SK-N-SH (cell line): ENCODE measurements at regions not wholly inside any gene's neighbourhood (a gene's known extent, or its start where the extent isn't known, plus 50 kb on each side); places are given as distances from the start of the nearest gene placed in this dataset.

Experiments used
- CTCF ChIA-PET: fragments of 300-600, 350-600 bp; formaldehyde crosslinking; extraction: SDS; loops from one replicate; lab custom pipeline; 2021; lab: Yijun Ruan, JAX
- POLR2A ChIA-PET: fragments of 350-600 bp; sonication (Branson Sonifier 250); formaldehyde crosslinking; extraction: SDS; loops from one replicate; lab custom pipeline; 2020; ENCODE audit warnings: antibody characterized with exemption, inconsistent platforms; lab: Yijun Ruan, JAX
- DNase-seq: peaks from one replicate; pipeline ENCODE4 v3.0.0; 2012
- H2AFZ ChIP-seq: fragments of 200-600 bp; sonication (generic); 2 replicates; pipeline ENCODE4 v1.8.1; 2016; ENCODE audit warnings: antibody characterized with exemption, mild to moderate bottlenecking, low read depth
- H3F3A ChIP-seq: fragments of 200-600 bp; sonication (generic); replicated peaks from 2 replicates; pipeline ENCODE3; 2016; ENCODE audit warnings: antibody characterized with exemption, mild to moderate bottlenecking; ENCODE audit not compliant: insufficient read depth
- H3K27ac ChIP-seq, 2 experiments: fragments of 200-500 bp in 1 of 2; fragments of 200-600 bp in 1 of 2; sonication (Bioruptor generic) in 1 of 2; sonication (generic), shearing (Covaris generic) in 1 of 2; 2 replicates each; pipeline versions ENCODE4 v1.5.1 to v1.6.1; 2014 to 2016; ENCODE audit warnings: low read depth in 2 of 2, inconsistent platforms in 1 of 2, low read length in 1 of 2, mild to moderate bottlenecking in 1 of 2, mixed read lengths in 1 of 2
- H3K27me3 ChIP-seq: fragments of 200-600 bp; sonication (generic), shearing (Covaris generic); 2 replicates; pipeline ENCODE4 v1.6.1; 2016; ENCODE audit warnings: mixed run types; ENCODE audit not compliant: insufficient read depth
- H3K36me3 ChIP-seq, 2 experiments: fragments of 200-500 bp in 1 of 2; fragments of 200-600 bp in 1 of 2; sonication (Bioruptor generic) in 1 of 2; sonication (generic) in 1 of 2; replicated peaks in 1 of 2; 2 replicates each; pipeline versions ENCODE3 to v1.5.1; 2014 to 2016; ENCODE audit warnings: low read length in 1 of 2, mild to moderate bottlenecking in 1 of 2; ENCODE audit not compliant: insufficient read depth in 2 of 2, control insufficient read depth in 1 of 2
- H3K4me1 ChIP-seq, 2 experiments: fragments of 200-500 bp in 1 of 2; fragments of 200-600 bp in 1 of 2; sonication (Bioruptor generic) in 1 of 2; sonication (generic), shearing (Covaris generic) in 1 of 2; 2 replicates each; pipeline versions ENCODE4 v1.5.1 to v1.6.1; 2014 to 2016; ENCODE audit warnings: low read depth in 1 of 2, low read length in 1 of 2, mixed run types in 1 of 2; ENCODE audit not compliant: insufficient read depth in 2 of 2, control insufficient read depth in 1 of 2
- H3K4me2 ChIP-seq: fragments of 200-600 bp; sonication (generic), shearing (Covaris generic); 2 replicates; pipeline ENCODE4 v1.6.1; 2017; ENCODE audit warnings: mixed run types
- H3K4me3 ChIP-seq, 2 experiments: fragments of 200-500 bp in 1 of 2; fragments of 200-600 bp in 1 of 2; sonication (Bioruptor generic) in 1 of 2; sonication (generic), shearing (Covaris generic) in 1 of 2; 2 replicates each; pipeline versions ENCODE4 v1.5.1 to v1.8.1; 2014 to 2016; ENCODE audit warnings: low read depth in 2 of 2, inconsistent platforms in 1 of 2, low read length in 1 of 2, mild to moderate bottlenecking in 1 of 2, mixed read lengths in 1 of 2, moderate library complexity in 1 of 2
- H3K79me2 ChIP-seq: fragments of 200-600 bp; sonication (generic); 2 replicates; pipeline ENCODE4 v1.8.1; 2017; ENCODE audit warnings: mild to moderate bottlenecking; ENCODE audit not compliant: insufficient read depth
- H3K9ac ChIP-seq: fragments of 200-600 bp; sonication (generic); 2 replicates; pipeline ENCODE4 v1.6.1; 2017; ENCODE audit warnings: mixed run types
- H3K9me2 ChIP-seq: fragments of 200-600 bp; sonication (generic); 2 replicates; pipeline ENCODE4 v1.6.1; 2017; ENCODE audit warnings: mixed run types
- H3K9me3 ChIP-seq: fragments of 200-600 bp; sonication (generic); 2 replicates; pipeline ENCODE4 v1.6.1; 2017; ENCODE audit warnings: mixed run types, mild to moderate bottlenecking, moderate library complexity
- H4K20me1 ChIP-seq: fragments of 200-600 bp; sonication (generic); 2 replicates; pipeline ENCODE4 v1.6.1; 2017; ENCODE audit warnings: mild to moderate bottlenecking, mixed run types; ENCODE audit not compliant: insufficient read depth
- CHD2 ChIP-seq: fragments of 150-350 bp; IDR thresholded peaks from 2 replicates; pipeline ENCODE4 v1.6.1; 2018; ENCODE audit warnings: low read length; ENCODE audit not compliant: partially characterized antibody
- CTCF ChIP-seq: fragments of 200-600 bp; sonication (generic); IDR thresholded peaks from 2 replicates; pipeline ENCODE4 v1.6.1; 2017; ENCODE audit warnings: antibody characterized with exemption, mild to moderate bottlenecking, moderate library complexity
- EP300 ChIP-seq, 2 experiments: IDR thresholded peaks; 2 replicates each; pipeline versions ENCODE4 v1.4.0 to v1.6.1; 2012; ENCODE audit warnings: borderline replicate concordance in 1 of 2, low read depth in 1 of 2, low read length in 1 of 2
- EZH2phosphoT487 ChIP-seq: fragments of 200-600 bp; sonication (generic); IDR thresholded peaks from 2 replicates; pipeline ENCODE4 v1.6.1; 2017; ENCODE audit warnings: low read depth, mixed run types, mild to moderate bottlenecking, antibody characterized with exemption, moderate library complexity, borderline replicate concordance
- FOSL2 ChIP-seq: IDR thresholded peaks from 2 replicates; pipeline ENCODE4 v1.4.0; 2012; ENCODE audit warnings: low read depth, mild to moderate bottlenecking, moderate library complexity, borderline replicate concordance
- FOXJ3 ChIP-seq: sonication (generic); formaldehyde crosslinking; IDR thresholded peaks from 2 replicates; pipeline ENCODE4 v1.5.1; 2020; ENCODE audit warnings: mild to moderate bottlenecking, missing genetic modification reagents
- FOXM1 ChIP-seq: IDR thresholded peaks from 2 replicates; pipeline ENCODE4 v1.4.0; 2012; ENCODE audit warnings: low read depth, mild to moderate bottlenecking
- GATA2 ChIP-seq: sonication (generic); formaldehyde crosslinking; IDR thresholded peaks from 2 replicates; pipeline ENCODE4 v1.5.0; 2020; ENCODE audit warnings: mild to moderate bottlenecking, missing genetic modification reagents
- JUND ChIP-seq: IDR thresholded peaks from 2 replicates; pipeline ENCODE4 v1.4.0; 2012
- MAX ChIP-seq: IDR thresholded peaks from 2 replicates; pipeline ENCODE4 v1.4.0; 2012; ENCODE audit warnings: low read depth
- MXI1 ChIP-seq: IDR thresholded peaks from 2 replicates; pipeline ENCODE4 v1.6.1; 2012; ENCODE audit warnings: mild to moderate bottlenecking, low read depth, low read length, improper control_type of control experiment
- RAD21 ChIP-seq: IDR thresholded peaks from 2 replicates; pipeline ENCODE4 v1.6.1; 2012; ENCODE audit warnings: mild to moderate bottlenecking, low read length
- REST ChIP-seq: IDR thresholded peaks from 2 replicates; pipeline ENCODE4 v1.6.1; 2012; ENCODE audit warnings: mild to moderate bottlenecking, low read depth, low read length, moderate library complexity
- RFX5 ChIP-seq: IDR thresholded peaks from 2 replicates; pipeline ENCODE4 v1.6.1; 2012; ENCODE audit warnings: mild to moderate bottlenecking, improper control_type of control experiment, low read length
- RXRA ChIP-seq: IDR thresholded peaks from 2 replicates; pipeline ENCODE4 v1.4.0; 2012; ENCODE audit warnings: low read depth, mild to moderate bottlenecking, borderline replicate concordance
- SIN3A ChIP-seq: IDR thresholded peaks from 2 replicates; pipeline ENCODE4 v1.6.1; 2012; ENCODE audit warnings: low read depth, mild to moderate bottlenecking, low read length, moderate library complexity, borderline replicate concordance
- SMC3 ChIP-seq: IDR thresholded peaks from 2 replicates; pipeline ENCODE4 v1.6.1; 2012; ENCODE audit warnings: low read depth, low read length, improper control_type of control experiment
- TAF1 ChIP-seq: IDR thresholded peaks from 2 replicates; pipeline ENCODE4 v1.6.1; 2012; ENCODE audit warnings: low read depth, mild to moderate bottlenecking, low read length, moderate library complexity, borderline replicate concordance
- YY1 ChIP-seq: IDR thresholded peaks from 2 replicates; pipeline ENCODE4 v1.4.0; 2012; ENCODE audit warnings: low read depth, mild to moderate bottlenecking
- ZBTB33 ChIP-seq: IDR thresholded peaks from 2 replicates; pipeline ENCODE4 v1.4.0; 2012; ENCODE audit warnings: low read depth, borderline replicate concordance
- WGBS: methylation state at CpG from one replicate; pipeline ENCODE4 v1.1.6; 2017; ENCODE audit warnings: low lambda C conversion rate; 5-methylcytosine and 5-hydroxymethylcytosine counted together

GRCh38 chr6:56709650-56710049 lies 67.0 kb upstream of the DST start (continued):
- TF ChIP-seq YY1, result no peak
- no peak for TF ChIP-seq EP300 (IDR thresholded peaks at IDR 0.05; ENCODE audit: borderline replicate concordance in 1 of 2, low read depth in 1 of 2, low read length in 1 of 2)
- no peak for TF ChIP-seq FOXJ3

GRCh38 chr6:56708810-56709597 lies 66.3 kb upstream of the DST start:
- peak overlapping the region; percentile 71 for H3K4me2 ChIP-seq
- H3K27me3 ChIP-seq, result no peaks in the 10 kb centered on the region
- CTCF ChIA-PET, result interaction anchor here (0.6 to 9.3 kb wide), 36 partner anchors 9 to 366 kb away, joined by 3 to 120 read pairs (median 4); partner anchors contain the start of gene DST
- no peaks in the 10 kb centered on the region; the same call in 1 of the 2 replicates for H4K20me1 ChIP-seq
- H3K9me2 ChIP-seq, result no peaks in the 10 kb centered on the region
- POLR2A ChIA-PET, result interaction anchor here (1.4 kb wide), 1 partner anchor 143 kb away, joined by 5 read pairs; no protein-coding TSS in a partner anchor
- H3K27ac ChIP-seq, result peak overlapping the region; percentile 64 to 93
- peaks cover 42% of the 10 kb centered on the region for H3F3A ChIP-seq
- H3K79me2 ChIP-seq, result peaks cover 95% of the 10 kb centered on the region
- peak; percentile 39 for DNase-seq
- peak overlapping the region; percentile 67 for H3K9ac ChIP-seq
- peaks cover under 1 to 1% of the 10 kb centered on the region in 2 experiments for H3K36me3 ChIP-seq
- H3K4me3 ChIP-seq, result peak overlapping the region; percentile 12 to 50; a peak in 3 of 4 replicates
- H2AFZ ChIP-seq, result no peak overlapping the region
- H3K9me3 ChIP-seq, result no peaks in the 10 kb centered on the region
- peaks cover 2 to 33% of the 10 kb centered on the region in 2 experiments for H3K4me1 ChIP-seq
- WGBS, result 26% methylated on average over 4 of the region's 4 CpGs
- peak; percentile 71 for TF ChIP-seq RAD21
- TF ChIP-seq FOSL2, result peak; percentile 82; the same call in 1 of the 2 replicates
- peak; percentile 81 for TF ChIP-seq JUND
- no peak for TF ChIP-seq TAF1
- TF ChIP-seq ZBTB33, result no peak
- no peak for TF ChIP-seq SIN3A
- peak in 1 of 2 experiments; percentile 76; a peak in 2 of 4 replicates for TF ChIP-seq EP300 (IDR thresholded peaks at IDR 0.05; ENCODE audit: borderline replicate concordance in 1 of 2, low read depth in 1 of 2, low read length in 1 of 2)
- peak; percentile 80 for TF ChIP-seq CTCF
- no peak for TF ChIP-seq MXI1
- TF ChIP-seq YY1, result no peak
- no peak; the same call in 1 of the 2 replicates for TF ChIP-seq RXRA
- TF ChIP-seq FOXM1, result 0 out of 2 replicates have a peak, but pooled peaks have one; percentile 18
- no peak for TF ChIP-seq EZH2phosphoT487
- no peak for TF ChIP-seq MAX
- no peak for TF ChIP-seq GATA2 (CRISPR knock-in tag)
- TF ChIP-seq SMC3, result peak; percentile 39; the same call in 1 of the 2 replicates
- no peak for TF ChIP-seq FOXJ3
- no peak for TF ChIP-seq REST
- no peak for TF ChIP-seq CHD2
- TF ChIP-seq RFX5, result no peak
